Activated B cell treated with CpG ODN at 0.5 μM for 24 hours (primary cell): ENCODE measurements at regions not wholly inside any gene's neighbourhood (a gene's known extent, or its start where the extent isn't known, plus 50 kb on each side); places are given as distances from the start of the nearest gene placed in this dataset.

ENCODE experiments used
- ATAC-seq: fragments of 200-7000 bp; cut with Tn5 transposase; one replicate; pipeline ENCODE4 v1.10.0; 2021; ENCODE audit warnings: low read depth, mild to moderate bottlenecking, moderate library complexity
- CTCF ChIA-PET: fragments of 350-600 bp; sonication (Branson Sonifier 250); formaldehyde crosslinking; loops from one replicate; lab custom pipeline; 2021; ENCODE audit warnings: antibody characterized with exemption; lab: Charles Lee
- POLR2A ChIA-PET: fragments of 350-600 bp; sonication (Branson Sonifier 250); formaldehyde crosslinking; loops from one replicate; lab custom pipeline; 2021; ENCODE audit warnings: antibody characterized with exemption; lab: Charles Lee
- DNase-seq: peaks from one replicate; pipeline ENCODE4 v3.0.0; 2022
- H3K27ac Mint-ChIP-seq: one replicate; pipeline ENCODE4 v1.8.0; 2020; ENCODE audit warnings: mixed read lengths
- H3K27me3 Mint-ChIP-seq: one replicate; pipeline ENCODE4 v1.8.0; 2021; ENCODE audit warnings: mixed read lengths
- H3K36me3 Mint-ChIP-seq: one replicate; pipeline ENCODE4 v1.8.0; 2021; ENCODE audit warnings: low read depth, mixed read lengths
- H3K4me1 Mint-ChIP-seq: one replicate; pipeline ENCODE4 v1.8.0; 2021; ENCODE audit warnings: mixed read lengths
- H3K4me3 Mint-ChIP-seq: one replicate; pipeline ENCODE4 v1.8.0; 2020; ENCODE audit warnings: mild to moderate bottlenecking, mixed read lengths
- H3K9me3 Mint-ChIP-seq: one replicate; pipeline ENCODE4 v1.8.0; 2020; ENCODE audit warnings: mixed read lengths
- intact Hi-C: fragments of 100-400 bp; cut with micrococcal nuclease; formaldehyde crosslinking; loops from one replicate; pipeline ENCODE4 v1.15.1; 2024
- TF ChIP-seq, protein P1 (sequence below): fragments of 200-600 bp; IDR thresholded peaks from one replicate; pipeline ENCODE4 v1.8.0; 2022; ENCODE audit warnings: antibody characterized with exemption, mild to moderate bottlenecking

DNA sequence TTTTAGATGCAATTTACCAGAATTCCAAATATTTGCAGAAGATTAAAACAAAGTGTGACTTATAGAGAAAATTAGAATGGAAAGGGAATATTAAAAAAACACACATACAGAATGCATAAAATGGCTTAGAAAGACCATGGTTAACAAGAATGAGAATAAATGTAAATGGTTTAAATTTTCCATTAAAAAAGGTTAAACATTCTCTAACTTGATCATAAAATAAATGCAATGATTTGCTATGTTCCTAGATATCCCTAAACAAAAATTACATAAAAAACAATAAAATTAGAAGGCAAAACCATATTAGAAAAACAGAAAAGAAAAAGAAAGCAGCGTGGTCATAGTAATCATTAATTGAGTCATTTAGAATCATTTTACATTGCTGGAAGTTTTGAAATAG, 152.5 kb downstream of the TMEM38B start:
- TF ChIP-seq, protein P1, sequence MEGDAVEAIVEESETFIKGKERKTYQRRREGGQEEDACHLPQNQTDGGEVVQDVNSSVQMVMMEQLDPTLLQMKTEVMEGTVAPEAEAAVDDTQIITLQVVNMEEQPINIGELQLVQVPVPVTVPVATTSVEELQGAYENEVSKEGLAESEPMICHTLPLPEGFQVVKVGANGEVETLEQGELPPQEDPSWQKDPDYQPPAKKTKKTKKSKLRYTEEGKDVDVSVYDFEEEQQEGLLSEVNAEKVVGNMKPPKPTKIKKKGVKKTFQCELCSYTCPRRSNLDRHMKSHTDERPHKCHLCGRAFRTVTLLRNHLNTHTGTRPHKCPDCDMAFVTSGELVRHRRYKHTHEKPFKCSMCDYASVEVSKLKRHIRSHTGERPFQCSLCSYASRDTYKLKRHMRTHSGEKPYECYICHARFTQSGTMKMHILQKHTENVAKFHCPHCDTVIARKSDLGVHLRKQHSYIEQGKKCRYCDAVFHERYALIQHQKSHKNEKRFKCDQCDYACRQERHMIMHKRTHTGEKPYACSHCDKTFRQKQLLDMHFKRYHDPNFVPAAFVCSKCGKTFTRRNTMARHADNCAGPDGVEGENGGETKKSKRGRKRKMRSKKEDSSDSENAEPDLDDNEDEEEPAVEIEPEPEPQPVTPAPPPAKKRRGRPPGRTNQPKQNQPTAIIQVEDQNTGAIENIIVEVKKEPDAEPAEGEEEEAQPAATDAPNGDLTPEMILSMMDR: no peak
- intact Hi-C loops: no loop called here
- Mint-ChIP-seq H3K27me3 (no peaks in the 10 kb centered on the region), H3K9me3 (peaks cover 6% of the 10 kb centered on the region), H3K4me1 (no peaks in the 10 kb centered on the region), H3K27ac (no peak overlapping the region), H3K4me3 (no peak overlapping the region), H3K36me3 (no peaks in the 10 kb centered on the region)
- CTCF ChIA-PET: no interaction called here
- POLR2A ChIA-PET: no interaction called here
- DNase-seq (no peak), ATAC-seq (no peak)

DNA sequence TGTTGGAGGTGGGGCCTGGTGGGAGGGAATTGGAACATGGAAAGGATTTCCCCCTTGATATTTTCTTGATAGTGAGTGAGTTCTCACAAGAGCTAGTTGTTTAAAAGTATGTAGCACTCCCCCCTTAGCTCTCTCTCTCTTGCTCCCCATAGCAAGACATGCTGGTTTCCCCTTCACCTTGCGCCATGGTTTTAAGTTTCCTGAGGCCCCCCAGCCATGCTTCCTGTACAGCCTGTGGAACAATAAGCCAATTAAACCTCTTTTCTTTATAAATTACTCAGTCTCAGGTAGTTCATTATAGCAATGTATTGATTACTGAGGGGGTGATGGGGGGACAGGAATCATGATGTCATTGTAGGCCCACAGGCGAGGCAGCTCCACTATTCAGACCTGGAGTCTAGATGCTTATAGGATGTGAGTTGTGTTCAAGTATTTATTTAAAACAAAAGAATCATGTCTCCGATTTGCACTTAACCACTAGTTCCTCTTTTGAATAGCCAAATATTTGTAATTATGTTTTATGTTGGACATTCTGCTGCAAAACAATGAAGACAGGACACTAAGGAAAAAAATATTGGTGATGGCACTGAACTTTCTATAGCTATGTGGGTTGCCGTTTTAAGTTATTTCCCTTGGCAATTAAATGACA, 156.6 kb downstream of the TMEM38B start:
- Mint-ChIP-seq H3K36me3 (no peaks in the 10 kb centered on the region), H3K4me1 (no peaks in the 10 kb centered on the region), H3K9me3 (peaks cover 6% of the 10 kb centered on the region), H3K27me3 (no peaks in the 10 kb centered on the region), H3K4me3 (no peak overlapping the region), H3K27ac (no peak overlapping the region)
- CTCF ChIA-PET: no interaction called here
- intact Hi-C loops: no loop called here
- DNase-seq: no peak
- no peak for ATAC-seq
- POLR2A ChIA-PET: no interaction called here
- TF ChIP-seq, protein P1: no peak

- H3K36me3 Mint-ChIP-seq: no peaks in the 10 kb centered on the region
These were observed 159.9 kb downstream of the TMEM38B start for GRCh38 chr9:105854026-105854782.

GRCh38 chr9:105854783-105855724, 160.7 kb downstream of the TMEM38B start:
- ATAC-seq (no peak), DNase-seq (no peak)
- Mint-ChIP-seq H3K4me1 (peaks cover 24% of the 10 kb centered on the region), H3K4me3 (no peak overlapping the region), H3K27ac (no peak overlapping the region), H3K36me3 (no peaks in the 10 kb centered on the region), H3K27me3 (no peaks in the 10 kb centered on the region), H3K9me3 (peaks cover 8% of the 10 kb centered on the region)
- intact Hi-C loops: no loop called here
- ChIA-PET POLR2A (no interaction called here), CTCF (no interaction called here)
- TF ChIP-seq, protein P1: no peak

More at GRCh38 chr9:105854026-105854782, 159.9 kb downstream of the TMEM38B start:
- H3K27me3 Mint-ChIP-seq: no peaks in the 10 kb centered on the region
- H3K9me3 Mint-ChIP-seq: peaks cover 7% of the 10 kb centered on the region
- H3K27ac Mint-ChIP-seq: no peak overlapping the region
- CTCF ChIA-PET: no interaction called here
- DNase-seq: no peak
- no peak for ATAC-seq
- TF ChIP-seq, protein P1: no peak
- intact Hi-C loops: no loop called here
- peaks cover 17% of the 10 kb centered on the region for H3K4me1 Mint-ChIP-seq
- H3K4me3 Mint-ChIP-seq: no peak overlapping the region
- POLR2A ChIA-PET: no interaction called here

DNA sequence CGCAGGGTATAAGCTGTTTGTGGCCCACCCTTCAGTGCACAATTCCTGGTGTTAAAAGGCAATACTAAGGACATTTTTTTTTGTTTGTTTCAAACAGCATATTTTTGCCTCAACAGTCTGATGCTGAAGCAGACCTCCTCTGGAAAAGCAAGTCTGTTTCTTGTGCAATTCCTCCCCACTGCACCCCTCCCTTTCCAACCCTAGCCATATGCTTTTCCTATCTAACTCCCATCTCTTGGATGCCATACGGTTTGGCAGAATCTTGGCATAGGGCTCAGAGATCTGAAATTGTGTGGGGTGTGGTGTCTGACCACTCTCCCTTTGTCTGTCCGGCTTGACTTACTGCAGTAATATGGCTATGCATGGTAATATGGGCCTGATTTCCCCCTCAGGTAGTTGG, 161.6 kb downstream of the TMEM38B start:
- TF ChIP-seq, protein P1: no peak
- DNase-seq (no peak), ATAC-seq (no peak)
- Mint-ChIP-seq H3K9me3 (peaks cover 8% of the 10 kb centered on the region), H3K36me3 (no peaks in the 10 kb centered on the region), H3K27me3 (no peaks in the 10 kb centered on the region), H3K4me1 (peaks cover 24% of the 10 kb centered on the region), H3K27ac (no peak overlapping the region), H3K4me3 (no peak overlapping the region)
- ChIA-PET CTCF (no interaction called here), POLR2A (no interaction called here)
- intact Hi-C loops: no loop called here
